GM23248 (cell line): ENCODE measurements at regions not wholly inside any gene's neighbourhood (a gene's known extent, or its start where the extent isn't known, plus 50 kb on each side); places are given as distances from the start of the nearest gene placed in this dataset.

Experiments used
- EZH2 ChIP-seq: fragments of 200-600 bp; sonication (generic); IDR thresholded peaks from 2 replicates; pipeline ENCODE4 v1.6.1; 2018; ENCODE audit warnings: antibody characterized with exemption, mild to moderate bottlenecking; ENCODE audit not compliant: insufficient read depth, poor library complexity, severe bottlenecking
- EZH2phosphoT487 ChIP-seq: fragments of 200-600 bp; sonication (generic); IDR thresholded peaks from 2 replicates; pipeline ENCODE4 v1.6.1; 2018; ENCODE audit warnings: antibody characterized with exemption, moderate library complexity, mild to moderate bottlenecking, low read depth; ENCODE audit not compliant: insufficient read depth

GRCh38 chr3:165355316-165355715, 159.1 kb upstream of the SLITRK3 start:
- TF ChIP-seq EZH2phosphoT487 = no peak
- no peak for TF ChIP-seq EZH2
